ENCODE measurements at regions not wholly inside any gene's neighbourhood (a gene's known extent, or its start where the extent isn't known, plus 50 kb on each side); places are given as distances from the start of the nearest gene placed in this dataset.

DNA sequence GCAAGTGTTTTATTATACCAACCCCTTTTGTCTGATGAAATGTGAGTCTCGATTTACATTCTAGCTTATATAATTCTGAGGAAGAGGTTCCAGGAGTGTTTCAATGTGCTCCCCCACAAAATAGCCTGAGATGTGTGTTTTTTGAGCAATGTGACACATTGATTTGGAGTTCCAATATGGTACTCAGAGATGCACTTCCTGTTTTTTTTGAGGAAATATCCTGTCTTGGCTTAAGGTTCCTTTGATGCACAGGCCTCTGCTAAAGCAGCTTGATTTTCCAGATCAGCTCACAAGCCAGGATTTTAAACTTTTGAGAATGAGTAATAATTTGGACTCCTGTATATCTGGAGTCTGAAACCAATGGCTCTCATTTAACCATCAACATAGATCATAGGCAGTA, 221.4 kb downstream of the ACTR3 start:
- Histone ChIP-seq H3K27ac (ENCODE audit: low read depth, low read length, poor library complexity, severe bottlenecking) (no peak overlapping the region), H3K9me3 (ENCODE audit: low read length) (no peaks in the 10 kb centered on the region), H3K4me2 (ENCODE audit: low read length) (no peak overlapping the region), H4K20me1 (ENCODE audit: insufficient read depth, low read length) (no peaks in the 10 kb centered on the region), H3K4me1 (ENCODE audit: insufficient read depth, low read length, severe bottlenecking) (no peaks in the 10 kb centered on the region), H3K79me2 (ENCODE audit: insufficient read depth, low read length) (no peaks in the 10 kb centered on the region), H3K27me3 (ENCODE audit: insufficient read depth, low read length) (no peaks in the 10 kb centered on the region), H3F3A (ENCODE audit: insufficient read depth, low read length) (no peaks in the 10 kb centered on the region), H3K4me3 (ENCODE audit: low read depth, low read length, poor library complexity, severe bottlenecking) (no peak overlapping the region), H3K9ac (ENCODE audit: low read length) (no peak overlapping the region), H3K36me3 (ENCODE audit: insufficient read depth, low read length) (no peaks in the 10 kb centered on the region), H3K9me2 (ENCODE audit: low read depth, low read length) (no peaks in the 10 kb centered on the region), H2AFZ (ENCODE audit: low read length) (no peak overlapping the region)
- TF ChIP-seq, protein P1, sequence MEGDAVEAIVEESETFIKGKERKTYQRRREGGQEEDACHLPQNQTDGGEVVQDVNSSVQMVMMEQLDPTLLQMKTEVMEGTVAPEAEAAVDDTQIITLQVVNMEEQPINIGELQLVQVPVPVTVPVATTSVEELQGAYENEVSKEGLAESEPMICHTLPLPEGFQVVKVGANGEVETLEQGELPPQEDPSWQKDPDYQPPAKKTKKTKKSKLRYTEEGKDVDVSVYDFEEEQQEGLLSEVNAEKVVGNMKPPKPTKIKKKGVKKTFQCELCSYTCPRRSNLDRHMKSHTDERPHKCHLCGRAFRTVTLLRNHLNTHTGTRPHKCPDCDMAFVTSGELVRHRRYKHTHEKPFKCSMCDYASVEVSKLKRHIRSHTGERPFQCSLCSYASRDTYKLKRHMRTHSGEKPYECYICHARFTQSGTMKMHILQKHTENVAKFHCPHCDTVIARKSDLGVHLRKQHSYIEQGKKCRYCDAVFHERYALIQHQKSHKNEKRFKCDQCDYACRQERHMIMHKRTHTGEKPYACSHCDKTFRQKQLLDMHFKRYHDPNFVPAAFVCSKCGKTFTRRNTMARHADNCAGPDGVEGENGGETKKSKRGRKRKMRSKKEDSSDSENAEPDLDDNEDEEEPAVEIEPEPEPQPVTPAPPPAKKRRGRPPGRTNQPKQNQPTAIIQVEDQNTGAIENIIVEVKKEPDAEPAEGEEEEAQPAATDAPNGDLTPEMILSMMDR (IDR thresholded peaks at IDR 0.05; ENCODE audit: low read length) = no peak
- TF ChIP-seq EZH2 (IDR thresholded peaks at IDR 0.05; ENCODE audit: borderline replicate concordance, low read length) = no peak

GRCh38 chr2:114113518-114113917, 223.6 kb downstream of the ACTR3 start:
- H3F3A ChIP-seq (ENCODE audit: insufficient read depth, low read length) = no peaks in the 10 kb centered on the region
- TF ChIP-seq, protein P1 (IDR thresholded peaks at IDR 0.05; ENCODE audit: low read length) = no peak
- no peak for TF ChIP-seq EZH2 (IDR thresholded peaks at IDR 0.05; ENCODE audit: borderline replicate concordance, low read length)
- no peak overlapping the region for H2AFZ ChIP-seq (ENCODE audit: low read length)
- no peaks in the 10 kb centered on the region for H3K79me2 ChIP-seq (ENCODE audit: insufficient read depth, low read length)
- H4K20me1 ChIP-seq (ENCODE audit: insufficient read depth, low read length) = no peaks in the 10 kb centered on the region
- H3K4me1 ChIP-seq (ENCODE audit: insufficient read depth, low read length, severe bottlenecking) = no peaks in the 10 kb centered on the region
- H3K27ac ChIP-seq (ENCODE audit: low read depth, low read length, poor library complexity, severe bottlenecking) = no peak overlapping the region
- no peaks in the 10 kb centered on the region for H3K36me3 ChIP-seq (ENCODE audit: insufficient read depth, low read length)
- H3K27me3 ChIP-seq (ENCODE audit: insufficient read depth, low read length) = no peaks in the 10 kb centered on the region
- H3K4me2 ChIP-seq (ENCODE audit: low read length) = no peak overlapping the region
- H3K9ac ChIP-seq (ENCODE audit: low read length) = no peak overlapping the region
- H3K9me2 ChIP-seq (ENCODE audit: low read depth, low read length) = no peaks in the 10 kb centered on the region
- no peaks in the 10 kb centered on the region for H3K9me3 ChIP-seq (ENCODE audit: low read length)
- H3K4me3 ChIP-seq (ENCODE audit: low read depth, low read length, poor library complexity, severe bottlenecking) = no peak overlapping the region

DNA sequence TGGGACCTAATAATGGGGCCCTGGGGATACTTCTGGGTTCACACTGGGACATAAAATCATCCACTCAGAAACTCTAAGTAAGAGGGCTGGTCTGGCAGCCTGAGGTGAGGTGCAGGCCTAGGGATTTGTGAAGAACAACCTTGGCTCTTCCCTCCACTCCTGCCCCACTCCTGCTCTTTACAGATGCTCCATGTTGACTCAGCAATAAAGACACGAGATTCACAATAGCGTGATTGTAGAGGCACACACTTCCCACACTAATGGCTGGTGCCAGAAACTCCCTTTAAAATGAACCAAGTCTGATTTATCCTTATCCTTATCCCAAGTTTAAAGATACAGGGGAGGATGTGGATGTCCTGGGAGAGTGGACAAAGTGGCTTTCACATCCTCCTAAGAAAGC, 228.2 kb downstream of the ACTR3 start:
- Histone ChIP-seq H3K79me2 (ENCODE audit: insufficient read depth, low read length) (no peaks in the 10 kb centered on the region), H4K20me1 (ENCODE audit: insufficient read depth, low read length) (no peaks in the 10 kb centered on the region), H3F3A (ENCODE audit: insufficient read depth, low read length) (no peaks in the 10 kb centered on the region), H3K9ac (ENCODE audit: low read length) (no peak overlapping the region), H3K4me3 (ENCODE audit: low read depth, low read length, poor library complexity, severe bottlenecking) (no peak overlapping the region), H3K9me2 (ENCODE audit: low read depth, low read length) (no peaks in the 10 kb centered on the region), H3K27me3 (ENCODE audit: insufficient read depth, low read length) (no peaks in the 10 kb centered on the region; the same call in 1 of the 2 replicates), H3K36me3 (ENCODE audit: insufficient read depth, low read length) (no peaks in the 10 kb centered on the region), H3K27ac (ENCODE audit: low read depth, low read length, poor library complexity, severe bottlenecking) (no peak overlapping the region), H2AFZ (ENCODE audit: low read length) (no peak overlapping the region), H3K4me1 (ENCODE audit: insufficient read depth, low read length, severe bottlenecking) (no peaks in the 10 kb centered on the region), H3K4me2 (ENCODE audit: low read length) (no peak overlapping the region), H3K9me3 (ENCODE audit: low read length) (no peaks in the 10 kb centered on the region)
- TF ChIP-seq EZH2 (IDR thresholded peaks at IDR 0.05; ENCODE audit: borderline replicate concordance, low read length) = no peak
- TF ChIP-seq, protein P1 (IDR thresholded peaks at IDR 0.05; ENCODE audit: low read length) = no peak

Measured in OCI-LY1 (cell line).